ENCODE measurements at regions not wholly inside any gene's neighbourhood (a gene's known extent, or its start where the extent isn't known, plus 50 kb on each side); places are given as distances from the start of the nearest gene placed in this dataset.
A peak's percentile ranks its signal among the peaks of the same experiment; 100 is the strongest.

GRCh38 chr20:6490849-6491248, 276.6 kb upstream of the BMP2 start:
- no peak overlapping the region for H3K4me3 ChIP-seq (ENCODE audit: low read length in 3 of 3)
- FAIRE-seq (no peak), DNase-seq (peak in 2 of 5 donors; percentile 17 to 44)
- H3K36me3 ChIP-seq (ENCODE audit: control insufficient read depth in 2 of 3, insufficient read depth in 3 of 3, low read length in 3 of 3): no peaks in the 10 kb centered on the region
- intact Hi-C loops (cut with DNase I): no loop called here
- H3K27me3 ChIP-seq (ENCODE audit: control insufficient read depth, insufficient read depth, low read length): no peaks in the 10 kb centered on the region
- H3K4me1 ChIP-seq (ENCODE audit: control insufficient read depth in 2 of 3, insufficient read depth in 2 of 3, low read depth in 1 of 3, low read length in 3 of 3): peaks cover 0 to 2% (median 0%) of the 10 kb centered on the region in 3 donors
- TF ChIP-seq CTCF (IDR thresholded peaks at IDR 0.05; ENCODE audit: borderline replicate concordance, extremely low read depth, insufficient read depth): no peak
- no peaks in the 10 kb centered on the region for H3K9me3 ChIP-seq (ENCODE audit: control insufficient read depth in 2 of 3, insufficient read depth in 1 of 3, low read length in 3 of 3)
- no peak overlapping the region for H3K27ac ChIP-seq (ENCODE audit: low read depth in 2 of 2, low read length in 2 of 2)
- H3K9ac ChIP-seq (ENCODE audit: low read length in 3 of 3): no peak overlapping the region

DNA sequence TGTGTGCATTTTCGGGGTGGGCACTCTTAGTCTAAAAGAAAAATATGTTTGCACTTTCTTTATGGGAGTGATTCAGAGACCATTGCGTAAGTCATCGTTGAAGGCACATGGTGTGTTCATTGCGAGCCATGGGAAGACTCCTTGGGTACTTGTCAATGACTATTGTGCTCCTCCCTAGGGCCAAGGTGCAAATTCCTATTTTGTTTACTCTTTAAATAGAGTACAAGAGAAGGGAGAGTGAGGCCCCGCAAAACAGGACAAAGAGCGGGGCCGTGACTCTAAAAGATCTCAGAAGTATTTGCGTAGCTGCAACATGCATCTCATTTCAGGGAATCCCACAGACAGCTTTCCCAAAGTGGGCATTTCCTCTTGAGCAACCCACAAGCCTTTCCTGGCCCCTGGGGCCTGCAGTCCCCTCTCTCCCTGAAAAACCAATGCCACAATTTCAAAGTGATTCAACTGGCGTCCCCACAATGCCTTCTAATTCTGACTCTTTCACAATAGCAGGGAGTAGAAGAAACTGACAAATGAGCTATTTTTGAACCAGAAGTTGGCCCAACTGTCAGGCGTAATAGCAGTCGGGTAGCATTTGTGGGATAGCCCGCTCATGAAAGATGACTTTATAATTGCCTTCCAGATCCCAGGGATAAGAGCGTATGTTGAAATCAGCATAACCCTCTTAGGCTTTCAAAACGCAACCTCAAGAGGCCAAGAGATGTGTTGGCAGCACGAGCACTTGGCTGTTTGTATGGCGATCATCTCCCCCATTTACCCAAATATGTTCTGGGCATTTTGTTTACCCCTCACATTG, 277.9 kb upstream of the BMP2 start:
- intact Hi-C loops (cut with DNase I): no loop called here
- TF ChIP-seq CTCF (IDR thresholded peaks at IDR 0.05; ENCODE audit: borderline replicate concordance, extremely low read depth, insufficient read depth): no peak
- H3K9ac ChIP-seq (ENCODE audit: low read length in 3 of 3): no peak overlapping the region
- H3K9me3 ChIP-seq (ENCODE audit: control insufficient read depth in 2 of 3, insufficient read depth in 1 of 3, low read length in 3 of 3): no peaks in the 10 kb centered on the region
- H3K27me3 ChIP-seq (ENCODE audit: control insufficient read depth, insufficient read depth, low read length): no peaks in the 10 kb centered on the region
- peaks cover 0 to 2% (median 0%) of the 10 kb centered on the region in 3 donors for H3K4me1 ChIP-seq (ENCODE audit: control insufficient read depth in 2 of 3, insufficient read depth in 2 of 3, low read depth in 1 of 3, low read length in 3 of 3)
- H3K36me3 ChIP-seq (ENCODE audit: control insufficient read depth in 2 of 3, insufficient read depth in 3 of 3, low read length in 3 of 3): no peaks in the 10 kb centered on the region
- FAIRE-seq: no peak
- H3K4me3 ChIP-seq (ENCODE audit: low read length in 3 of 3): no peak overlapping the region
- no peak for DNase-seq
- H3K27ac ChIP-seq (ENCODE audit: low read depth in 2 of 2, low read length in 2 of 2): no peak overlapping the region

GRCh38 chr20:6485351-6485750, 282.1 kb upstream of the BMP2 start:
- intact Hi-C loops (cut with DNase I): no loop called here
- H3K27ac ChIP-seq (ENCODE audit: low read depth in 2 of 2, low read length in 2 of 2): no peak overlapping the region
- H3K27me3 ChIP-seq (ENCODE audit: control insufficient read depth, insufficient read depth, low read length): no peaks in the 10 kb centered on the region
- TF ChIP-seq CTCF (IDR thresholded peaks at IDR 0.05; ENCODE audit: borderline replicate concordance, extremely low read depth, insufficient read depth): no peak
- no peak overlapping the region for H3K9ac ChIP-seq (ENCODE audit: low read length in 3 of 3)
- H3K36me3 ChIP-seq (ENCODE audit: control insufficient read depth in 2 of 3, insufficient read depth in 3 of 3, low read length in 3 of 3): no peaks in the 10 kb centered on the region
- FAIRE-seq (no peak), DNase-seq (peak in 1 of 5 donors; percentile 28)
- H3K4me3 ChIP-seq (ENCODE audit: low read length in 3 of 3): no peak overlapping the region
- H3K4me1 ChIP-seq (ENCODE audit: control insufficient read depth in 2 of 3, insufficient read depth in 2 of 3, low read depth in 1 of 3, low read length in 3 of 3): no peaks in the 10 kb centered on the region
- H3K9me3 ChIP-seq (ENCODE audit: control insufficient read depth in 2 of 3, insufficient read depth in 1 of 3, low read length in 3 of 3): no peaks in the 10 kb centered on the region
